ENCODE measurements at regions not wholly inside any gene's neighbourhood (a gene's known extent, or its start where the extent isn't known, plus 50 kb on each side); places are given as distances from the start of the nearest gene placed in this dataset.
"Not testable (repeated sequence)": the region's sequence is repeated elsewhere in the genome, so short reads cannot be mapped to it uniquely, and the experiment has no call there.

DNA sequence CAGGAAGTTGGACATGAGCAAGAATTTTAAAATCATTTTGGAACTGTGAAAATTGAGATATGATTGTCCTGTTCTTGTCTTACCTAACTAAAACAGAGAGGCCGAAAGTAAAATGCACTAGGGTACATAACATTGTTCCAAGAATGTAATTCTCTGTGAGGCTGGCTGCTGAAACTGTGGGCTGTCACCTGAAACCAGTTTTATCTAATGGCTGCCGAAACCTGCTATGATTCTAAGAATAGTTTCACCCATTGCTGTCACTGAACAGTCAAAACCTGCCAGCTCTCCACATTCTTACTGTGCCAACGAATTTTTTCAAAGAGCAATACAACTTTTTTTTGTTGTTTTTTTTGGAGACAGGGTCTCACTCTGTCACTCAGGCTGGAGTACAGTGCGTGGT is 119.3 kb upstream of the ZSWIM2 start:
- Histone ChIP-seq H3K27me3 (ENCODE audit: control insufficient read depth, insufficient read depth, low read length) (no peaks in the 10 kb centered on the region), H3K36me3 (ENCODE audit: control insufficient read depth in 2 of 3, insufficient read depth in 3 of 3, low read length in 3 of 3) (no peaks in the 10 kb centered on the region), H3K4me3 (ENCODE audit: low read length in 3 of 3) (no peak overlapping the region), H3K4me1 (ENCODE audit: control insufficient read depth in 2 of 3, insufficient read depth in 2 of 3, low read depth in 1 of 3, low read length in 3 of 3) (no peaks in the 10 kb centered on the region), H3K9me3 (ENCODE audit: control insufficient read depth in 2 of 3, insufficient read depth in 1 of 3, low read length in 3 of 3) (no peaks in the 10 kb centered on the region), H3K9ac (ENCODE audit: low read length in 3 of 3) (no peak overlapping the region), H3K27ac (ENCODE audit: low read depth in 2 of 2, low read length in 2 of 2) (no peak overlapping the region)
- no peak for DNase-seq
- no peak for TF ChIP-seq CTCF (IDR thresholded peaks at IDR 0.05; ENCODE audit: borderline replicate concordance, extremely low read depth, insufficient read depth)
- intact Hi-C loops (cut with DNase I), result no loop called here
- no peak for FAIRE-seq

DNA sequence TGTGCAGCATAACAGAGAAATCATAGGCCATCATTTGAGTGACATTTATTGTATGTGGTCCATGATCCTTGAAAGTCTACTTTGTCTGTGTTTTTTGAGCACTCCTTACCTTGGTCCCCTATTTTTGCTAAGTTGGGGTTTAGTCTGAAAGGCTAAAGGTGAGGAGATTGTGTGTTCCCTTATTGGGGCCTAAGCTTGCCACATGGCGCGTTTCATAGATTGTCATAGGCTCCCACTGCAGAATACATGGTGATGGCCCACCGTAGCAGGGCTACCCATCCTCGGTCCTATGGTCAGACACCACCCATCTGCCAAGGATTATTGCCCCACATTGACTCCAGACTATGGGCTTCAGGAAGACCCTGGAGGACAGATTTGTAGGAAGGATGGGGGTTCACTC is 117.0 kb upstream of the ZSWIM2 start:
- Histone ChIP-seq H3K9ac (ENCODE audit: low read length in 3 of 3) (no peak overlapping the region), H3K27me3 (ENCODE audit: control insufficient read depth, insufficient read depth, low read length) (no peaks in the 10 kb centered on the region), H3K4me1 (ENCODE audit: control insufficient read depth in 2 of 3, insufficient read depth in 2 of 3, low read depth in 1 of 3, low read length in 3 of 3) (no peaks in the 10 kb centered on the region), H3K4me3 (ENCODE audit: low read length in 3 of 3) (no peak overlapping the region), H3K27ac (ENCODE audit: low read depth in 2 of 2, low read length in 2 of 2) (no peak overlapping the region), H3K9me3 (ENCODE audit: control insufficient read depth in 2 of 3, insufficient read depth in 1 of 3, low read length in 3 of 3) (no peaks in the 10 kb centered on the region), H3K36me3 (ENCODE audit: control insufficient read depth in 2 of 3, insufficient read depth in 3 of 3, low read length in 3 of 3) (no peaks in the 10 kb centered on the region)
- DNase-seq (no peak), FAIRE-seq (no peak)
- intact Hi-C loops (cut with DNase I), result no loop called here
- TF ChIP-seq CTCF (IDR thresholded peaks at IDR 0.05; ENCODE audit: borderline replicate concordance, extremely low read depth, insufficient read depth), result no peak

DNA sequence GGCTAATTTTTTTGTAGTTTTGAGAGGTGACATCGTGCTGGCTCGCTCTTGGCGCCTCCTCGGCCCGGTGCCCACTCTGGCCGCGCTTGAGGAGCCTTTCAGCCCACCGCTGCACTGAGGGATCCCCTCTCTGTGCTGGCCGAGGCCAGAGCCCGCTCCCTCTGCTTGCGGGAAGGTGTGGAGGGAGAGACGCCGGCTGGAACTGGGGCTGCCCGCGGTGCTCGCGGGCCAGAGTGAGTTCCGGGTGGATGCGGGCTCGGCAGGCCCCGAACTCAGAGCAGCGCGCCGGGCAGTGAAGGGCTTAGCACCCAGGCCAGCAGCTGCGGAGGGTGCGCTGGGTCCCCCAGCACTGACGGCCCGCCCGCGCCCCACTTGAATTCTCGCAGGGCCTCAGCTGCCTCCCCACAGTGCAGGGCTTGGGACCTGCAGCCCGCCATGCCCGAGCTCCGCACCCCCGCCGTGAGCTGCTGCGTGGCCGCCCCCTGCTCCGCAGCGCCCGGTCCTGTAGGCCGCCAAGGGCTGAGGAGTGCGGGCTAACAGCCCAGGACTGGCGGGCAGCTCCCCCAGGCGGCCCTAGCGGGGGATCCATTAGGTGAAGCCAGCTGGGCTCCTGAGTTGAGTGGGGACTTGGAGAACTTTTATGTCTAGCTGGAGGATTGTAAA is 113.2 kb upstream of the ZSWIM2 start:
- no peaks in the 10 kb centered on the region for H3K27me3 ChIP-seq (ENCODE audit: control insufficient read depth, insufficient read depth, low read length)
- no peak overlapping the region for H3K4me3 ChIP-seq (ENCODE audit: low read length in 3 of 3)
- FAIRE-seq (no peak), DNase-seq (peak in 1 of 5 donors; percentile 56)
- no peak for TF ChIP-seq CTCF (IDR thresholded peaks at IDR 0.05; ENCODE audit: borderline replicate concordance, extremely low read depth, insufficient read depth)
- intact Hi-C loops (cut with DNase I), result no loop called here
- no peaks in the 10 kb centered on the region for H3K36me3 ChIP-seq (ENCODE audit: control insufficient read depth in 2 of 3, insufficient read depth in 3 of 3, low read length in 3 of 3)
- H3K4me1 ChIP-seq (ENCODE audit: control insufficient read depth in 2 of 3, insufficient read depth in 2 of 3, low read depth in 1 of 3, low read length in 3 of 3), result no peaks in the 10 kb centered on the region
- no peak overlapping the region for H3K27ac ChIP-seq (ENCODE audit: low read depth in 2 of 2, low read length in 2 of 2)
- no peak overlapping the region for H3K9ac ChIP-seq (ENCODE audit: low read length in 3 of 3)
- no peaks in the 10 kb centered on the region for H3K9me3 ChIP-seq (ENCODE audit: control insufficient read depth in 2 of 3, insufficient read depth in 1 of 3, low read length in 3 of 3)

DNA sequence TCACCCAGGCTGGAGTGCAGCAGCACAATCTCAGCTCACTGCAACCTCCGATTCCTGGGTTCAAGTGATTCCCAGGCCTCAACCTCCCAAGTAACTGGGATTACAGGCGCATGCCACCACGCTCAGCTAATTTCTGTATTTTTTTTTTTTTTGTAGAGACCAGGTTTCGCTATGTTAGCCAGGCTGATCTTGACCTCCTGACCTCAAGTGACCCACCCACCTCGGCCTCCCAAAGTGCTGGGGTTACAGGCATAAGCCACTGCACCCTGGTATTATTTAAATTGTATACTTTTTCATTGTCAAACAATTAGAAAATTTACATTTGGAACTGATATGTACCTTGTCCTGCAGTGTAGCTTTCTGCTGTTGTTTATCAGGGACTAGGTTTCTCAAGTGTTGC is 111.3 kb upstream of the ZSWIM2 start:
- H3K36me3 ChIP-seq (ENCODE audit: control insufficient read depth in 2 of 3, insufficient read depth in 3 of 3, low read length in 3 of 3); H3K4me1 ChIP-seq (ENCODE audit: control insufficient read depth in 2 of 3, insufficient read depth in 2 of 3, low read depth in 1 of 3, low read length in 3 of 3); FAIRE-seq; H3K4me3 ChIP-seq (ENCODE audit: low read length in 3 of 3); H3K27ac ChIP-seq (ENCODE audit: low read depth in 2 of 2, low read length in 2 of 2); H3K9ac ChIP-seq (ENCODE audit: low read length in 3 of 3); H3K27me3 ChIP-seq (ENCODE audit: control insufficient read depth, insufficient read depth, low read length); intact Hi-C loops (cut with DNase I); H3K9me3 ChIP-seq (ENCODE audit: control insufficient read depth in 2 of 3, insufficient read depth in 1 of 3, low read length in 3 of 3); DNase-seq: not testable (repeated sequence)

Measured in kidney (tissue), 13 donors.